ENCODE measurements at regions not wholly inside any gene's neighbourhood (a gene's known extent, or its start where the extent isn't known, plus 50 kb on each side); places are given as distances from the start of the nearest gene placed in this dataset.

- intact Hi-C loops (cut with DNase I; ENCODE audit: low total_unique reads) = no loop called here
- H3K4me3 ChIP-seq (ENCODE audit: low read depth, poor library complexity, severe bottlenecking) = no peak overlapping the region
- DNase-seq (ENCODE audit: low spot score in 2 of 2) = no peak
- 85 to 86% methylated on average over 5 of the region's 5 CpGs for WGBS, 2 donors
- no peak for TF ChIP-seq POLR2A (IDR thresholded peaks at IDR 0.05)
Measured at GRCh38 chr6:108793516-108794251, 54.5 kb upstream of the ARMC2 start.

- intact Hi-C loops (cut with DNase I; ENCODE audit: low total_unique reads) = no loop called here
- H3K4me3 ChIP-seq (ENCODE audit: low read depth, poor library complexity, severe bottlenecking) = no peak overlapping the region
- TF ChIP-seq POLR2A (IDR thresholded peaks at IDR 0.05) (no peak), CTCF (IDR thresholded peaks at IDR 0.05) (no peak)
- 90 to 92% methylated on average over 3 of the region's 3 CpGs for WGBS, 2 donors
- DNase-seq (ENCODE audit: low spot score in 2 of 2) = no peak
Measured at GRCh38 chr6:108795122-108795521, 53.1 kb upstream of the ARMC2 start.

- intact Hi-C loops (cut with DNase I; ENCODE audit: low total_unique reads) = no loop called here
- DNase-seq (ENCODE audit: low spot score in 2 of 2) = no peak
- H3K4me3 ChIP-seq (ENCODE audit: low read depth, poor library complexity, severe bottlenecking) = no peak overlapping the region
- 88 to 94% methylated on average over 5 of the region's 5 CpGs for WGBS, 2 donors
- no peak for TF ChIP-seq POLR2A (IDR thresholded peaks at IDR 0.05)
- no peak for TF ChIP-seq CTCF (IDR thresholded peaks at IDR 0.05)
Measured at GRCh38 chr6:108795814-108796213, 52.4 kb upstream of the ARMC2 start.

DNA sequence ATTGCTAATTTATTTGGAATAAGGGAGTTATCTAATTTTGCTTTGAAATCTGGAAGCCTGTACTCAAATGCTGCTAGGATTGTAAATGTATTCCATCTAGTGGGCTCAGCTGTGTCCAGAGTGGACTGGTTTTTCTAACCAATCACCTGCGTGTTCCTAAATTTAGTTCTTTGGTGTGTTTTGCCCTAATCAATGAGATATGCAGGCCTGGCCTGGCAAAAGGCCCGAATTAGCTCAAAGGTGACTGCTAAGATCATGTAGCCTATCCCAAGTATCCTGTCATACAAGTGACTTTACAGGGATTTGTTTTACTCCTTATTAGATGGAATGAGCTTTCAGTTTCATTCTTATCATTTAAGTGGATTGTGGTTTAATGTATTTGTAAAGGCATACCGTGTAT is 51.3 kb upstream of the ARMC2 start:
- 75 to 79% methylated on average over 3 of the region's 3 CpGs for WGBS, 2 donors
- intact Hi-C loops (cut with DNase I; ENCODE audit: low total_unique reads) = no loop called here
- TF ChIP-seq CTCF (IDR thresholded peaks at IDR 0.05) (no peak), POLR2A (IDR thresholded peaks at IDR 0.05) (no peak)
- no peak overlapping the region for H3K4me3 ChIP-seq (ENCODE audit: low read depth, poor library complexity, severe bottlenecking)
- DNase-seq (ENCODE audit: low spot score in 2 of 2) = no peak

GRCh38 chr6:108797951-108798669 is 50.1 kb upstream of the ARMC2 start:
- no peak overlapping the region for H3K4me3 ChIP-seq (ENCODE audit: low read depth, poor library complexity, severe bottlenecking)
- DNase-seq (ENCODE audit: low spot score in 2 of 2) = no peak
- intact Hi-C loops (cut with DNase I; ENCODE audit: low total_unique reads) = no loop called here
- TF ChIP-seq POLR2A (IDR thresholded peaks at IDR 0.05) (no peak), CTCF (IDR thresholded peaks at IDR 0.05) (no peak)
- 71 to 76% methylated on average over 11 of the region's 11 CpGs for WGBS, 2 donors

Measured in lower leg skin (tissue), 4 donors.